NB4 (cell line): ENCODE measurements at regions not wholly inside any gene's neighbourhood (a gene's known extent, or its start where the extent isn't known, plus 50 kb on each side); places are given as distances from the start of the nearest gene placed in this dataset.

ENCODE experiments used
- CTCF ChIP-seq: IDR thresholded peaks from one replicate; pipeline ENCODE4 v1.5.1; 2012; ENCODE audit warnings: low read depth, low read length
- MYC ChIP-seq: IDR thresholded peaks from 2 replicates; pipeline ENCODE4 v1.6.1; 2011; ENCODE audit warnings: low read depth, low read length
- POLR2A ChIP-seq: IDR thresholded peaks from 2 replicates; pipeline ENCODE4 v1.6.1; 2011; ENCODE audit warnings: mild to moderate bottlenecking; ENCODE audit not compliant: insufficient read length; ENCODE audit errors: extremely low read depth
- TF ChIP-seq, protein P1 (sequence below): IDR thresholded peaks from 2 replicates; pipeline ENCODE4 v1.6.1; 2011; ENCODE audit warnings: low read depth, low read length

DNA sequence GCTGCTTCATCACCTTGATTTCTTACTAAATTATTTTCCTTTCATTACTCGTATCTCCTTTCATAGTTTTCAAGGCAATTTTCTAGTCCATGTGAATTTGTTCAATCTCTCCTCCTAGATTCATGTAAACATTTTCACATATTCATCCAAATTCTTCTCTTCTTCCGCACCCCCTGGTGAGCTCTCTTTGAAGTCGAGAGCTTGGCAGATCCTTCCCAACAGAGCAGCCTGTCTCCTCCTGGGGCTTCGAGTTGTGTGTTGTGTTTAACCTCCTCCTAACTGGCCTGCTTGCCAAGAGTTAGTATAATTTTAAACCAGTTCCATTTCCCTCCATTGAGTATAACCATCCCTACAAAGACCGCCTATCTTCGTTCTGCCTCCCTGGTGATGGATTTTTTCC, 272.4 kb upstream of the CELF2 start:
- TF ChIP-seq, protein P1, sequence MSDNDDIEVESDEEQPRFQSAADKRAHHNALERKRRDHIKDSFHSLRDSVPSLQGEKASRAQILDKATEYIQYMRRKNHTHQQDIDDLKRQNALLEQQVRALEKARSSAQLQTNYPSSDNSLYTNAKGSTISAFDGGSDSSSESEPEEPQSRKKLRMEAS: no peak
- TF ChIP-seq CTCF (no peak), POLR2A (no peak), MYC (no peak)
